IMR-90 (cell line): ENCODE measurements at regions not wholly inside any gene's neighbourhood (a gene's known extent, or its start where the extent isn't known, plus 50 kb on each side); places are given as distances from the start of the nearest gene placed in this dataset.

Source experiments
- BHLHE40 ChIP-seq: fragments of 150-350 bp; IDR thresholded peaks from 2 replicates; pipeline ENCODE4 v1.6.1; 2016; ENCODE audit warnings: mild to moderate bottlenecking, low read depth, low read length
- CTCF ChIP-seq: conservative IDR thresholded peaks from 2 replicates; pipeline ENCODE4 v1.5.1; 2012; ENCODE audit warnings: mild to moderate bottlenecking, low read depth, low read length, improper control_type of control experiment
- FOS ChIP-seq: fragments of 150-350 bp; IDR thresholded peaks from 2 replicates; pipeline ENCODE4 v1.6.1; 2016; ENCODE audit warnings: low read depth, low read length
- MAZ ChIP-seq: IDR thresholded peaks from 2 replicates; pipeline ENCODE4 v1.6.1; 2012; ENCODE audit warnings: low read depth, mild to moderate bottlenecking, low read length, improper control_type of control experiment, moderate library complexity, borderline replicate concordance
- MXI1 ChIP-seq: IDR thresholded peaks from 2 replicates; pipeline ENCODE4 v1.6.1; 2012; ENCODE audit warnings: low read depth, mild to moderate bottlenecking, low read length, moderate library complexity, borderline replicate concordance
- NFE2L2 ChIP-seq: fragments of 150-350 bp; IDR thresholded peaks from 2 replicates; pipeline ENCODE4 v1.6.1; 2016; ENCODE audit warnings: low read depth, mild to moderate bottlenecking, low read length
- POLR2A ChIP-seq: IDR thresholded peaks from 2 replicates; pipeline ENCODE4 v1.6.1; 2012; ENCODE audit warnings: mild to moderate bottlenecking, low read depth, low read length
- RAD21 ChIP-seq: IDR thresholded peaks from 2 replicates; pipeline ENCODE4 v1.6.1; 2012; ENCODE audit warnings: low read length, improper control_type of control experiment
- RFX5 ChIP-seq: IDR thresholded peaks from 2 replicates; pipeline ENCODE4 v1.8.0; 2012; ENCODE audit warnings: low read depth, mild to moderate bottlenecking, low read length, moderate library complexity
- SMC3 ChIP-seq: fragments of 150-350 bp; IDR thresholded peaks from 2 replicates; pipeline ENCODE4 v1.6.1; 2016; ENCODE audit warnings: low read depth, mild to moderate bottlenecking, antibody characterized with exemption, low read length, moderate library complexity
- USF2 ChIP-seq: fragments of 150-350 bp; IDR thresholded peaks from 2 replicates; pipeline ENCODE4 v1.6.1; 2017; ENCODE audit warnings: mild to moderate bottlenecking, antibody characterized with exemption, low read length, low read depth

GRCh38 chr10:129055225-129055624, 411.8 kb upstream of the MGMT start:
- no peak for TF ChIP-seq FOS
- no peak for TF ChIP-seq CTCF
- TF ChIP-seq POLR2A: no peak
- no peak for TF ChIP-seq USF2
- no peak for TF ChIP-seq RFX5
- no peak for TF ChIP-seq NFE2L2
- TF ChIP-seq SMC3: no peak
- TF ChIP-seq RAD21: no peak
- TF ChIP-seq MXI1: no peak
- no peak for TF ChIP-seq MAZ
- TF ChIP-seq BHLHE40: no peak
